ENCODE measurements at regions not wholly inside any gene's neighbourhood (a gene's known extent, or its start where the extent isn't known, plus 50 kb on each side); places are given as distances from the start of the nearest gene placed in this dataset.

DNA sequence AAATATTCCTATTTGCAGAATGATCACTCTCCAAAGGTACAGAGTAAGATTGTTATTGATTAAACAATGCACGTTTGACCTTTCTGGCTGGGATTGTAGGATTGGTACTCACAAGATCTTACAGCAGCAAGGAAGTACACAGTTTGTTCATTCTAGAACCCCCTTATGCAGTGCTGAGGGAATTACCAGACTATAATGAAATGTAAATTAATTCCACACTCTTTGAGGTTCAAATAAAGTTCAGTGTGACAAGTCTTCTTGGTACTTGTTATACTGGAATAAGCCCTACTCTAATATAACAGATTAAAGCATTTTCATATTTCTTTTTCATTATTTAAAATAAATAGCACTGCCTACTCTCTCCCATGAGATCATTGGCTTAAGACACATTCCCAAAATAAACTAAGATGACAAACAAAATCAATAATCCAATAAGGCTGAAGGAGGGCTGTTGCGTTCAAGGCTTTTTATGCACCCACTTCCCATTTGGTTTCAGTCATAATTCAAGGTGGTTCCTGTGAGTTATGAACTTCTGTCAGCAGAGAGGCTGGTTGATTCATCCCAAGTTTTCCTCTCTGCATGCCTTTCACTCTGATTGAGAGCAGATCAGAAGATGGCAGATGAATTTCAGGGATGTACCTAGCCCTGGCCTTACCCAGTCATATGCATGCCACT lies 881.5 kb downstream of the C6orf118 start:
- TF ChIP-seq CTCF (IDR thresholded peaks at IDR 0.05; ENCODE audit: insufficient read depth, low read length, poor library complexity, severe bottlenecking): no peak
- no peak for DNase-seq (ENCODE audit: extremely low read depth, insufficient read length)
- Histone ChIP-seq H3K27me3 (replicated peaks; ENCODE audit: control insufficient read depth, insufficient read depth, low read length) (no peaks in the 10 kb centered on the region), H3K36me3 (ENCODE audit: control insufficient read depth, insufficient read depth, low read length) (no peaks in the 10 kb centered on the region), H3K4me3 (replicated peaks; ENCODE audit: low read depth, low read length) (no peak overlapping the region)

- no peak for DNase-seq (ENCODE audit: extremely low read depth, insufficient read length)
- TF ChIP-seq CTCF (IDR thresholded peaks at IDR 0.05; ENCODE audit: insufficient read depth, low read length, poor library complexity, severe bottlenecking): no peak
- no peaks in the 10 kb centered on the region for H3K36me3 ChIP-seq (ENCODE audit: control insufficient read depth, insufficient read depth, low read length)
- H3K4me3 ChIP-seq (replicated peaks; ENCODE audit: low read depth, low read length): no peak overlapping the region
- H3K27me3 ChIP-seq (replicated peaks; ENCODE audit: control insufficient read depth, insufficient read depth, low read length): no peaks in the 10 kb centered on the region
These were observed 884.9 kb downstream of the C6orf118 start for GRCh38 chr6:164424489-164424888.

GRCh38 chr6:164419099-164419498 lies 890.3 kb downstream of the C6orf118 start:
- Histone ChIP-seq H3K27me3 (replicated peaks; ENCODE audit: control insufficient read depth, insufficient read depth, low read length) (no peaks in the 10 kb centered on the region), H3K4me3 (replicated peaks; ENCODE audit: low read depth, low read length) (no peak overlapping the region), H3K36me3 (ENCODE audit: control insufficient read depth, insufficient read depth, low read length) (no peaks in the 10 kb centered on the region)
- no peak for TF ChIP-seq CTCF (IDR thresholded peaks at IDR 0.05; ENCODE audit: insufficient read depth, low read length, poor library complexity, severe bottlenecking)
- no peak for DNase-seq (ENCODE audit: extremely low read depth, insufficient read length)

GRCh38 chr6:164418262-164418588 lies 891.2 kb downstream of the C6orf118 start:
- no peak overlapping the region for H3K4me3 ChIP-seq (replicated peaks; ENCODE audit: low read depth, low read length)
- DNase-seq (ENCODE audit: extremely low read depth, insufficient read length): no peak
- TF ChIP-seq CTCF (IDR thresholded peaks at IDR 0.05; ENCODE audit: insufficient read depth, low read length, poor library complexity, severe bottlenecking): no peak
- no peaks in the 10 kb centered on the region for H3K36me3 ChIP-seq (ENCODE audit: control insufficient read depth, insufficient read depth, low read length)
- no peaks in the 10 kb centered on the region for H3K27me3 ChIP-seq (replicated peaks; ENCODE audit: control insufficient read depth, insufficient read depth, low read length)

DNA sequence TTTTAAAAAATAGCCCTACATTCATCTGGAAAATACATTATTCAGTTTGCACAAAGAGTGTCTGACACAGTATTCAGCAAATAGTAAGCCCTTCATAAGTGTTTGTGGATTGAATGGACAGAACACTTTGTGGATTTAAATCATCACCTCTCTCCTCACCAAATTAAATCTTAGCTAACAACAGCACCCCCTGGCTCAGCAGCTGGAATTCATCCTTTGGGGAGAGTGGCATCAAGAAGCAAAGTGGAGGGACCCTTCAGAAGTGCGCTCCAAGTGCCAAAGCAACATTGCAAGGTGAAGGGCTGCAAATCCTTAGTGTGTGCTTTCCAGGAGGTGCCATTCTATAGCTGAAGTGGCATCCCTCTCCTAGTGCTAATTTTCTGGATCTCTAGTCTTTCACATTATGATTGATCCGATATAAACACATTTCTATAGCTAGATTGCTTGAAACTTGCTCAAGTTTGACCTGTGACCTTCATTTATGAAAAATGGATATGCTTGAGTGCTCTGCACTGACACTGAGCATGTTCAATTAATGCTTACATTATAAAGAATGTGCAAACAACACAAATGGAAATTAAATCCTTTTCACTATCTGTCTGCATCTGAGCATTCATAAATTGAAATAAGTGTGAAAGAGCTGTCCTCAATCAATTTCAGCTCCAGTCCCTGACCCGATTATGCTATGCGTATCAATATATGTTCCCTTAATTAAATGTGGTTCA lies 891.7 kb downstream of the C6orf118 start:
- no peak for DNase-seq (ENCODE audit: extremely low read depth, insufficient read length)
- H3K4me3 ChIP-seq (replicated peaks; ENCODE audit: low read depth, low read length): no peak overlapping the region
- H3K27me3 ChIP-seq (replicated peaks; ENCODE audit: control insufficient read depth, insufficient read depth, low read length): no peaks in the 10 kb centered on the region
- no peaks in the 10 kb centered on the region for H3K36me3 ChIP-seq (ENCODE audit: control insufficient read depth, insufficient read depth, low read length)
- TF ChIP-seq CTCF (IDR thresholded peaks at IDR 0.05; ENCODE audit: insufficient read depth, low read length, poor library complexity, severe bottlenecking): no peak

Data from GM06990 (cell line).